Activated naive CD8-positive, alpha-beta T cell (primary cell): ENCODE measurements at regions not wholly inside any gene's neighbourhood (a gene's known extent, or its start where the extent isn't known, plus 50 kb on each side); places are given as distances from the start of the nearest gene placed in this dataset.
A peak's percentile ranks its signal among the peaks of the same experiment; 100 is the strongest.

Experiments used
- H3K27ac Mint-ChIP-seq: one replicate; pipeline ENCODE4 v1.8.0; 2021; ENCODE audit warnings: mixed read lengths
- H3K27me3 Mint-ChIP-seq: one replicate; pipeline ENCODE4 v1.8.0; 2021; ENCODE audit warnings: mixed read lengths
- H3K36me3 Mint-ChIP-seq: one replicate; pipeline ENCODE4 v1.8.0; 2021; ENCODE audit warnings: mixed read lengths
- H3K4me1 Mint-ChIP-seq: one replicate; pipeline ENCODE4 v1.8.0; 2021; ENCODE audit warnings: low read depth, mixed read lengths
- H3K4me3 Mint-ChIP-seq: one replicate; pipeline ENCODE4 v1.8.0; 2021; ENCODE audit warnings: mild to moderate bottlenecking, mixed read lengths
- H3K9me3 Mint-ChIP-seq: one replicate; pipeline ENCODE4 v1.8.0; 2021; ENCODE audit warnings: low read depth, mixed read lengths

DNA sequence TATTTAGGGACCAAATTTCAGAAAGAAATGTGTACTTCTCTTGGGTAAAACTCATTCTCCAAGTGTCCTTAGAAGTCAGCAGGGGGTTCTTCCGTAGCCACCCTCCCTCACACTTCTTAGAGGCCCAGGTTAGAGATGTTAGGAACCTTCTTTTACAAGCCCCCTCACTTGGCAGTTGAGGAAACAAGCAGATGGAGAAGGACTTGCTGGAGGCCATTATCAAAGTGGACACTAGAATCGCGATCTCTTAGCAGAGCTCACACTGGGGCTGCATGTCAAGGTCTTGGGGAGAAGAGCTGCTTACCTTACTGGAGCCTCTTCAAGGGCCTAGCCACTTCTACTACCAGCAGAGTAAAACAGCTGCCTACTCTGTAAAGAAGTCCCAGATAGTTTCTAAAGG is 69.4 kb upstream of the POLG start:
- Mint-ChIP-seq H3K27ac (no peak overlapping the region), H3K9me3 (no peaks in the 10 kb centered on the region), H3K4me1 (peaks cover 42% of the 10 kb centered on the region), H3K27me3 (peaks cover 43% of the 10 kb centered on the region), H3K4me3 (no peak overlapping the region), H3K36me3 (no peaks in the 10 kb centered on the region)

GRCh38 chr15:89402518-89402805 is 67.8 kb upstream of the POLG start:
- H3K4me3 Mint-ChIP-seq = no peak overlapping the region
- H3K9me3 Mint-ChIP-seq = no peaks in the 10 kb centered on the region
- H3K27ac Mint-ChIP-seq = no peak overlapping the region
- H3K36me3 Mint-ChIP-seq = no peaks in the 10 kb centered on the region
- peaks cover 27% of the 10 kb centered on the region for H3K4me1 Mint-ChIP-seq
- H3K27me3 Mint-ChIP-seq = peaks cover 38% of the 10 kb centered on the region

GRCh38 chr15:89401631-89402517 is 67.2 kb upstream of the POLG start:
- H3K36me3 Mint-ChIP-seq = no peaks in the 10 kb centered on the region
- H3K4me1 Mint-ChIP-seq = peaks cover 24% of the 10 kb centered on the region
- H3K27ac Mint-ChIP-seq = no peak overlapping the region
- H3K4me3 Mint-ChIP-seq = peak overlapping the region; percentile 3
- H3K27me3 Mint-ChIP-seq = peaks cover 39% of the 10 kb centered on the region
- H3K9me3 Mint-ChIP-seq = no peaks in the 10 kb centered on the region

GRCh38 chr15:89400782-89401545 is 66.3 kb upstream of the POLG start:
- peak overlapping the region; percentile 59 for H3K4me3 Mint-ChIP-seq
- H3K27ac Mint-ChIP-seq = no peak overlapping the region
- H3K4me1 Mint-ChIP-seq = peaks cover 15% of the 10 kb centered on the region
- H3K27me3 Mint-ChIP-seq = peaks cover 35% of the 10 kb centered on the region
- no peaks in the 10 kb centered on the region for H3K9me3 Mint-ChIP-seq
- peaks cover 3% of the 10 kb centered on the region for H3K36me3 Mint-ChIP-seq

DNA sequence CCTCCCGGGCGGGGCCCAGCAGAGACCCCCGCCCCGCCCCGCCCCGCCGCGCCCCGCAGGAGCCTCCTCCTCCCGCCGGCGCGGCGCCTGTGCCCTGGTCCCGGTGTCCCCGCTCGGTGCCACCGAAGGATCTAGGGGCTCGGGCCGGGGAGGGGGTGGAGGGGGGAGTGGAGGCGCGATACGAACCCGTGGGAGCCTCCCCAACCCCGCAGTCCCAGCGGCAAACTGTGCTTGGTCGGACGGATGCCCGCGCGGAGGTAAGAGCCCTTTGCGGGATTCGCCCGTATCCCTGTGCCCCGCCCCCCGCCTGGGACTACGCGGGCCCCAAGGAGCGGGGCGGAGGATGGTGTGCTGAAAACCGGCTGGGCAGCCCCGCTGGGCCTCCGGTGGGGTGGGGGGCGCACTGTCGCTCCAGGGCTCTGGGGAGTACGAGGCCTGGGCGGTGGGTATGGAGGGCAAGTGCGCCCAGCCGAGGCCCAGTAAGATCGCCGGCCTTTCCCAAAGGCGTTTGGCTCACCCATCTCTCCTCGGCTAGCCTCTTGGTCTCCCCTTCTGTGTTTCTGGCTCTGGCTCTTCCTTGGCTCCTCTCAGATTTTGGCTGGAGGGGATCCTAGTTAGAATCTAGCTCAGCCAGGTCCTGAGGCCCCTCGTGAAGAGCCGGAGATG is 65.6 kb upstream of the POLG start:
- Mint-ChIP-seq H3K9me3 (no peaks in the 10 kb centered on the region), H3K4me3 (peak overlapping the region; percentile 81), H3K4me1 (peaks cover 12% of the 10 kb centered on the region), H3K27ac (no peak overlapping the region), H3K36me3 (peaks cover 3% of the 10 kb centered on the region), H3K27me3 (peaks cover 33% of the 10 kb centered on the region)

DNA sequence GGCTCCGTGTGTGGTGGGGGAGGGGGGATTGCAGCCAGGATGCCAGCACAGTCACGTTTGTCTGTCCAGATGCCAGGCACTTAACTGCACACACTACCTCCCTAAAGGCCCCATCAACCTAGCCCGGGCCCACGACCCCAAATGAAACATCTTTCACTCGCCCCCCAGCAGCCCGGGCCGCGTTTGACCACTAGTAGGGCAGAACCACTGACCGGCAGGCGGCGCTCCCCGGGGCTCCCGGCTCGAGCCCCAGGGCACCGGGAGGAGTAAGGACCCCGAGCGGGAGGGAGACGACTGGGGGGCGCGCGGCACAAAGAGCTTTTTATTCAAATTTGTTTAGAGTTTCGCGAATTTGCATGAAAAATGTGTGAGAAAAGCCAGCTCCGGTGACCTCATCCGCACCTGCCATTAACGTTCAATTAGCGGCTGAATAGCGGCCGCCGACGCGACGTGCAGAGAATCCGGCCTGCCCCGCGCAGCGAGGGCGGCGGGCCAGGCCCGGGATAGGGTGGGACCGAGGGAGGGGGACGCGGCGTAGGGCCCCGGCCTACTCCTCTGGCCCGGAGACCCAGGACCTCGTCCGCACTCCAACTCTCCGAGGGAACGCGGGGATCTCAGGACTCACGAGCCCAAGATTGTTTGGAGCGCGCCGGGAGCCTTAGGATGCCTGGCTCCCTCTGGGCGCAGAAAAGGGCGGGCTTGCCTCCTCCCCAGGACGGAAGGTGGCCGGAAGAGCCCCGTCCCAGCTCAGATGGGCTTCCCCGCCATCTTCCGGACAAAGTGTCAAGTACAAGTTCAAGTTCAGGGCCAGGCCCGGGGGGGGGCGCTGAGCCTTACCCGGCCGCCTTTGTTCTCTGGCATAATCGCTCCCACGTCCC is 64.9 kb upstream of the POLG start:
- Mint-ChIP-seq H3K9me3 (no peaks in the 10 kb centered on the region), H3K4me3 (peak overlapping the region; percentile 81), H3K27ac (no peak overlapping the region), H3K27me3 (peaks cover 30% of the 10 kb centered on the region), H3K4me1 (peaks cover 12% of the 10 kb centered on the region), H3K36me3 (peaks cover 3% of the 10 kb centered on the region)

DNA sequence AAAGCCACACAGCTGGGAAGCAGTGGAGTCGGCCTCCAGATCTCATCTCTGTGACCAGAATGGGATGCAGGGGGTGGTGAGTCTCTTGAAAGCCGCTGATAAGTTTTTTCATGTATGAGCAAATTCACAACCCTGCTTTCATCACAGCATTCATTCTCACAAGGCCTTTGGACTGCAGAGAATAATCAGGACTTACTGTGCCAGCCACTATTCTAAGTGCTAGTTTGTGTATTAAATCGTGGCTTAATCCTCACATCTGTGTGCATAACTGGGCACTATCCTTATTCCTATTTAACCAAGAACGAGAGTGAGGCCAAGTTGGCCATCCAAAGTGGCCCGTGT is 64.2 kb upstream of the POLG start:
- Mint-ChIP-seq H3K4me1 (peaks cover 12% of the 10 kb centered on the region), H3K36me3 (peaks cover 3% of the 10 kb centered on the region), H3K27me3 (peaks cover 26% of the 10 kb centered on the region), H3K27ac (no peak overlapping the region), H3K9me3 (no peaks in the 10 kb centered on the region), H3K4me3 (peak overlapping the region; percentile 81)

DNA sequence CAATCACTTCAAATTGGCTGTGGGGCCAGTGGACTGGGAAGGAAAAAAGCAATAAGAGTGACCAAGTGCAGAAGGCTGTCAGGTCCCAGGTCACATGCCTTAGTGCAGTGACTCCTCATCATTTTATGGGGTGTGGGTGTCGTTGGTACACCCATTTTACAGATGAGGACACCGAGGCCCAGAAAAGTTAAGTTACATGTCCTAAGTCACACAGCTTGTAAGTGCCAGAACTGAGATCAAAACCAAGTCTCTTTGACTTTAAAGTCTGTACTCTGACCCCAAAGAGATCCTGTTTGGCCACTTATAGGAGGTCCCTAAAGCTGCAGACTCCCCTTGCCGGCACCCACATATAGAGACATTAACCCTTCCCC is 63.0 kb upstream of the POLG start:
- no peak overlapping the region for H3K27ac Mint-ChIP-seq
- no peaks in the 10 kb centered on the region for H3K9me3 Mint-ChIP-seq
- peaks cover 12% of the 10 kb centered on the region for H3K4me1 Mint-ChIP-seq
- H3K27me3 Mint-ChIP-seq = peaks cover 19% of the 10 kb centered on the region
- H3K4me3 Mint-ChIP-seq = no peak overlapping the region
- peaks cover 3% of the 10 kb centered on the region for H3K36me3 Mint-ChIP-seq

- Mint-ChIP-seq H3K27me3 (peaks cover 15% of the 10 kb centered on the region), H3K27ac (no peak overlapping the region), H3K4me3 (no peak overlapping the region), H3K4me1 (peaks cover 12% of the 10 kb centered on the region), H3K36me3 (peaks cover 3% of the 10 kb centered on the region), H3K9me3 (no peaks in the 10 kb centered on the region)
These were observed 62.4 kb upstream of the POLG start for GRCh38 chr15:89396723-89397652.

- H3K36me3 Mint-ChIP-seq = peaks cover 3% of the 10 kb centered on the region
- H3K27ac Mint-ChIP-seq = no peak overlapping the region
- H3K4me3 Mint-ChIP-seq = no peak overlapping the region
- no peaks in the 10 kb centered on the region for H3K9me3 Mint-ChIP-seq
- peaks cover 7% of the 10 kb centered on the region for H3K27me3 Mint-ChIP-seq
- H3K4me1 Mint-ChIP-seq = peaks cover 3% of the 10 kb centered on the region
These were observed 61.4 kb upstream of the POLG start for GRCh38 chr15:89395996-89396395.

DNA sequence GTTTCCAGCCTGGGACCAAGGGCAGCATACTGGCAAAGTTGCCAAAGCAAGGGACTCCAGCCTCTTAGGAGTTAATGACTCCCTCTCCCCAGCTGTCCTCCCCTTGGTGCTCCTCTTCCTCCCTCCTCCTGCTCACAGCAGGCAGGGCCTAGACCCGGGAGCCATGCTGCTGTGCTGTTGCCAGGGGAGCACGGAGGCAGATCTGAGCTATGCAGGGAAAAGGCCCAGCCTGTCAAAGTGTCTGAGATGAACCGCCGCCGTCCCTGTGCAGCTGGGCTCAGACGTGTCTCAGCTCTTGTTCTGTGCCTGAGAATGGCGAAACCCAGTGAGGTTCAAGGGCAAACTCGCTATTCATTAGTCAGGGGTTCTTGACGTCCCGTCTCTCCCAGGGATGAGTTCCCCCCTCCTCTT is 60.8 kb upstream of the POLG start:
- peaks cover under 1% of the 10 kb centered on the region for H3K4me1 Mint-ChIP-seq
- H3K27ac Mint-ChIP-seq = no peak overlapping the region
- H3K4me3 Mint-ChIP-seq = no peak overlapping the region
- H3K27me3 Mint-ChIP-seq = peaks cover 5% of the 10 kb centered on the region
- H3K9me3 Mint-ChIP-seq = no peaks in the 10 kb centered on the region
- H3K36me3 Mint-ChIP-seq = peaks cover 3% of the 10 kb centered on the region

DNA sequence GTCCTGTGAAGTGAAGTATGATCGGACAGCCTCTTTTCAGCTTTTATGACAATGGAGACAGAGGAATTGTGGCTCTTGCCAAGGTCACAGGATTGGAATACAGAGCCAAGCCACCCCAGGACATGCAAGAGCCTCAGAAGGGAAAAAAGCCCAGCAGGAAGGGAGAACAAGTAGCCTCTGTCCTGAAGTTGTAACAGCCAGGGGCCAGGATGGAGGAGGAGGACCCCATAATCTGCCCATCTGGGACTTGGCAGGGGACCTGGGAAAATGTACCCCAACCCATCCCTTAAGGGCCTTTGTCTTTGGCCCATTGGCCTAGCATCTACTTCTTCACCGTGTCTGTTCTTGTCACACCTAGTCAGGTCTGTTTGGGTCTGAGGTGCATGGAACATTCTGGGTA is 60.4 kb upstream of the POLG start:
- peaks cover 5% of the 10 kb centered on the region for H3K27me3 Mint-ChIP-seq
- no peaks in the 10 kb centered on the region for H3K9me3 Mint-ChIP-seq
- no peak overlapping the region for H3K4me3 Mint-ChIP-seq
- H3K36me3 Mint-ChIP-seq = peaks cover 3% of the 10 kb centered on the region
- H3K27ac Mint-ChIP-seq = no peak overlapping the region
- no peaks in the 10 kb centered on the region for H3K4me1 Mint-ChIP-seq

DNA sequence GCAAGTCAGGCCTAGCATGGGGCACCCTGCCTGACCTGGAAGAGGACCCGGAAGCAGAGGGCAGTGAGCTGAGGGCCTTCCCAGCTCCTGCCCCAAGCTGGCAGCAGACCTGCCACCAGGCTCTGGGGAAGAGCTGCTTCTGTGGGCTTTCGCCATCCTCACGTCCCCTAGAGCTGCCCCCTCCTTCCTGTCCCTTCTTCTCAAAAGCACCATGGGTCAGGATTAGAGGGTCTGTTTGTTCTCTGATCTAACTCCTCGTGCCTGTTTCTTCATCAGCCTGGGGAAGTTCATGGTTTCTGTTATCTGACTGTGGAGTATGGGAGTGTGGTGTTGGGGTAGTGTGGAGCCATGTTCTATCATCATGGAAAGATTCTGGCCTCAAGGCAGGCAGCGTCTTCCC is 58.4 kb upstream of the POLG start:
- Mint-ChIP-seq H3K4me3 (no peak overlapping the region), H3K9me3 (no peaks in the 10 kb centered on the region), H3K27ac (no peak overlapping the region), H3K4me1 (no peaks in the 10 kb centered on the region), H3K36me3 (peaks cover 3% of the 10 kb centered on the region), H3K27me3 (peaks cover 4% of the 10 kb centered on the region)
